HEK293T (cell line): ENCODE measurements at regions not wholly inside any gene's neighbourhood (a gene's known extent, or its start where the extent isn't known, plus 50 kb on each side); places are given as distances from the start of the nearest gene placed in this dataset.

Experiments
- BHLHE40 ChIP-seq: fragments of 450-650 bp; IDR thresholded peaks from 2 replicates; pipeline ENCODE4 v1.6.1; 2016; ENCODE audit warnings: mild to moderate bottlenecking, moderate library complexity, borderline replicate concordance
- FOXA1 ChIP-seq: fragments of 450-650 bp; IDR thresholded peaks from 2 replicates; pipeline ENCODE4 v1.6.1; 2016; ENCODE audit warnings: mild to moderate bottlenecking
- FOXK2 ChIP-seq: fragments of 450-650 bp; IDR thresholded peaks from 2 replicates; pipeline ENCODE4 v1.6.1; 2016; ENCODE audit warnings: mild to moderate bottlenecking
- FOXM1 ChIP-seq: fragments of 450-650 bp; IDR thresholded peaks from 2 replicates; pipeline ENCODE4 v1.6.1; 2017; ENCODE audit warnings: mild to moderate bottlenecking, borderline replicate concordance
- NFRKB ChIP-seq: fragments of 450-650 bp; IDR thresholded peaks from 2 replicates; pipeline ENCODE4 v1.6.1; 2016; ENCODE audit warnings: mild to moderate bottlenecking, moderate library complexity
- SP1 ChIP-seq: fragments of 450-650 bp; IDR thresholded peaks from 2 replicates; pipeline ENCODE4 v1.6.1; 2017
- ZNF384 ChIP-seq: fragments of 450-650 bp; IDR thresholded peaks from 2 replicates; pipeline ENCODE4 v1.6.1; 2016

GRCh38 chr5:52457810-52458209, 329.9 kb upstream of the ITGA1 start:
- no peak for TF ChIP-seq BHLHE40
- no peak for TF ChIP-seq ZNF384
- TF ChIP-seq FOXM1 = no peak
- no peak for TF ChIP-seq SP1
- no peak for TF ChIP-seq FOXK2
- no peak for TF ChIP-seq FOXA1
- no peak for TF ChIP-seq NFRKB
